Endodermal cell (in vitro differentiated cells): ENCODE measurements at regions not wholly inside any gene's neighbourhood (a gene's known extent, or its start where the extent isn't known, plus 50 kb on each side); places are given as distances from the start of the nearest gene placed in this dataset.

Experiments used
- DNase-seq: peaks from one replicate; pipeline ENCODE4 v3.0.0-alpha.2; 2017
- H3K27ac ChIP-seq: 2 replicates; pipeline ENCODE4 v1.5.1; 2013; ENCODE audit warnings: mild to moderate bottlenecking, low read depth, low read length, moderate library complexity
- H3K27me3 ChIP-seq: 2 replicates; pipeline ENCODE4 v1.6.1; 2013; ENCODE audit warnings: mild to moderate bottlenecking, low read length, moderate library complexity; ENCODE audit not compliant: insufficient read depth, control insufficient read depth, poor library complexity, severe bottlenecking
- H3K36me3 ChIP-seq: 2 replicates; pipeline ENCODE4 v1.7.0; 2013; ENCODE audit warnings: mild to moderate bottlenecking, low read length, moderate library complexity; ENCODE audit not compliant: control insufficient read depth, insufficient read depth
- H3K4me1 ChIP-seq: one replicate; pipeline ENCODE4 v1.7.0; 2013; ENCODE audit warnings: low read length; ENCODE audit not compliant: control insufficient read depth, insufficient read depth
- H3K4me3 ChIP-seq: 2 replicates; pipeline ENCODE4 v1.5.1; 2013; ENCODE audit warnings: mild to moderate bottlenecking, low read length, moderate library complexity
- H3K9ac ChIP-seq: 2 replicates; pipeline ENCODE4 v1.6.1; 2013; ENCODE audit warnings: mild to moderate bottlenecking, low read length, moderate library complexity; ENCODE audit not compliant: poor library complexity, severe bottlenecking; ENCODE audit errors: extremely low read depth
- H3K9me3 ChIP-seq: 2 replicates; pipeline ENCODE4 v1.6.1; 2013; ENCODE audit warnings: mild to moderate bottlenecking, low read length, moderate library complexity; ENCODE audit not compliant: control insufficient read depth
- H3K27ac Mint-ChIP-seq: 2 replicates; pipeline ENCODE4 v1.8.0; 2020; ENCODE audit warnings: mixed read lengths
- H3K27me3 Mint-ChIP-seq: 2 replicates; pipeline ENCODE4 v1.8.0; 2021; ENCODE audit warnings: mild to moderate bottlenecking, mixed read lengths; ENCODE audit not compliant: insufficient read depth
- H3K36me3 Mint-ChIP-seq: 2 replicates; pipeline ENCODE4 v1.8.0; 2020; ENCODE audit warnings: low read depth, mixed read lengths
- H3K4me1 Mint-ChIP-seq: 2 replicates; pipeline ENCODE4 v1.8.0; 2020; ENCODE audit warnings: mixed read lengths
- H3K4me3 Mint-ChIP-seq: 2 replicates; pipeline ENCODE4 v1.8.0; 2020; ENCODE audit warnings: mild to moderate bottlenecking, moderate library complexity, mixed read lengths
- H3K9me3 Mint-ChIP-seq: 2 replicates; pipeline ENCODE4 v1.8.0; 2020; ENCODE audit warnings: mild to moderate bottlenecking, mixed read lengths
- CTCF ChIP-seq: fragments of 200-600 bp; sonication (generic); conservative IDR thresholded peaks from 2 replicates; pipeline ENCODE4 v1.5.0; 2021; ENCODE audit warnings: antibody characterized with exemption, mild to moderate bottlenecking
- WGBS, 2 experiments: methylation state at CpG; one replicate each; pipeline versions ENCODE4 v1.1.5 to v1.1.7; 2013; ENCODE audit warnings: missing lambda C conversion rate in 2 of 2, mixed read lengths in 1 of 2; ENCODE audit not compliant: insufficient coverage in 1 of 2, insufficient read length in 1 of 2; 5-methylcytosine and 5-hydroxymethylcytosine counted together

- no peak overlapping the region for H3K4me3 Mint-ChIP-seq
- H3K4me1 ChIP-seq = peaks cover 5% of the 10 kb centered on the region
- 74 to 100% methylated on average over 1 to 2 of the region's 2 CpGs for WGBS, 2 experiments
- no peak overlapping the region for H3K27ac ChIP-seq
- no peaks in the 10 kb centered on the region for H3K9me3 ChIP-seq
- H3K27me3 ChIP-seq = no peaks in the 10 kb centered on the region
- H3K9ac ChIP-seq = no peak overlapping the region
- no peak for DNase-seq
- H3K4me1 Mint-ChIP-seq = peaks cover 16% of the 10 kb centered on the region
- no peak overlapping the region for H3K4me3 ChIP-seq
- H3K27ac Mint-ChIP-seq = no peak overlapping the region
- H3K36me3 Mint-ChIP-seq = no peaks in the 10 kb centered on the region
- H3K9me3 Mint-ChIP-seq = peaks cover 6% of the 10 kb centered on the region
- no peaks in the 10 kb centered on the region for H3K36me3 ChIP-seq
- peaks cover 3% of the 10 kb centered on the region for H3K27me3 Mint-ChIP-seq
- no peak for TF ChIP-seq CTCF
Observed at GRCh38 chr11:35083181-35083430, 55.9 kb upstream of the CD44 start.

GRCh38 chr11:35083431-35084238, 55.3 kb upstream of the CD44 start:
- Histone ChIP-seq H3K27ac (no peak overlapping the region), H3K4me3 (no peak overlapping the region), H3K36me3 (no peaks in the 10 kb centered on the region), H3K4me1 (peaks cover 5% of the 10 kb centered on the region), H3K9me3 (no peaks in the 10 kb centered on the region), H3K9ac (no peak overlapping the region), H3K27me3 (no peaks in the 10 kb centered on the region)
- 73 to 78% methylated on average over 2 to 10 of the region's 11 CpGs for WGBS, 2 experiments
- Mint-ChIP-seq H3K27me3 (peaks cover 1% of the 10 kb centered on the region), H3K36me3 (no peaks in the 10 kb centered on the region), H3K27ac (no peak overlapping the region), H3K4me3 (no peak overlapping the region), H3K4me1 (peaks cover 16% of the 10 kb centered on the region), H3K9me3 (peaks cover 9% of the 10 kb centered on the region)
- no peak for TF ChIP-seq CTCF
- DNase-seq = peak; percentile 86

- WGBS, 2 experiments = 96% methylated on average over 3 of the region's 3 CpGs; no CpG with 5 or more reads in 1 of the 2 experiments
- Histone ChIP-seq H3K36me3 (no peaks in the 10 kb centered on the region), H3K4me3 (no peak overlapping the region), H3K4me1 (peaks cover 5% of the 10 kb centered on the region), H3K27ac (no peak overlapping the region), H3K27me3 (no peaks in the 10 kb centered on the region), H3K9ac (no peak overlapping the region), H3K9me3 (no peaks in the 10 kb centered on the region)
- Mint-ChIP-seq H3K4me3 (no peak overlapping the region), H3K36me3 (no peaks in the 10 kb centered on the region), H3K9me3 (peaks cover 13% of the 10 kb centered on the region), H3K4me1 (peaks cover 16% of the 10 kb centered on the region), H3K27me3 (no peaks in the 10 kb centered on the region), H3K27ac (no peak overlapping the region)
- no peak for TF ChIP-seq CTCF
- no peak for DNase-seq
Observed at GRCh38 chr11:35084817-35085440, 54.0 kb upstream of the CD44 start.
